ENCODE measurements at regions not wholly inside any gene's neighbourhood (a gene's known extent, or its start where the extent isn't known, plus 50 kb on each side); places are given as distances from the start of the nearest gene placed in this dataset.

DNA sequence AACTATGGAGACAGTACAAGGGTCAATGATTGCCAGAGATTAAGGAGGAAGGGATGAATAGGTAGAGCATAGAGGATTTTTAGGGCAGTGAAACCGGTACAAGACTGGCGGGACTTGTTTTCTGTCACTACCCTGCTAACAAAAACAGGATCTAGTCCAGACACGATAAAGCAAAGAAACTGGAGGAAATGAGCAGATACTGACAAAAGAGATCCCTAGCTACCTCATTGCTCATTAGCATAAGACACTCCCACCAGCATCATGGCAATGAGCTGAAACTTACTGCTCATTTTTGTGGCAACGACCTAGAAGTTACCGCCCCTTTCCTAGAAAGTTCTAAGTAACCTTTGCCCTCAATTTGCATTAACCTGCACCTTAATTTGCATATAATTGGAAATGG lies 131.2 kb downstream of the ETAA1 start:
- in situ Hi-C loops (cut with MboI; ENCODE audit: low pct_ligation_motif_present in 1 of 4, low pct_unique_long_range_greater_than_20kb in 1 of 4, low sequenced_read_pairs in 3 of 4), result no loop called here
- Histone ChIP-seq H3K4me3 (no peak overlapping the region), H3K27me3 (no peaks in the 10 kb centered on the region), H3K36me3 (no peaks in the 10 kb centered on the region), H3K4me1 (no peaks in the 10 kb centered on the region), H3K9me3 (no peaks in the 10 kb centered on the region), H3K27ac (no peak overlapping the region)
- DNase-seq, result no peak
- 72 to 94% methylated on average over 5 of the region's 5 CpGs for WGBS, 2 donors (ENCODE audit: low coverage in 1 of 2)
- intact Hi-C loops (cut with DNase I; ENCODE audit: low total_unique reads), result no loop called here
- no peak for TF ChIP-seq POLR2A (IDR thresholded peaks at IDR 0.05)
- TF ChIP-seq EP300 (IDR thresholded peaks at IDR 0.05; ENCODE audit: low read depth), result no peak
- TF ChIP-seq POLR2AphosphoS5 (IDR thresholded peaks at IDR 0.05), result no peak
- TF ChIP-seq, protein P1, sequence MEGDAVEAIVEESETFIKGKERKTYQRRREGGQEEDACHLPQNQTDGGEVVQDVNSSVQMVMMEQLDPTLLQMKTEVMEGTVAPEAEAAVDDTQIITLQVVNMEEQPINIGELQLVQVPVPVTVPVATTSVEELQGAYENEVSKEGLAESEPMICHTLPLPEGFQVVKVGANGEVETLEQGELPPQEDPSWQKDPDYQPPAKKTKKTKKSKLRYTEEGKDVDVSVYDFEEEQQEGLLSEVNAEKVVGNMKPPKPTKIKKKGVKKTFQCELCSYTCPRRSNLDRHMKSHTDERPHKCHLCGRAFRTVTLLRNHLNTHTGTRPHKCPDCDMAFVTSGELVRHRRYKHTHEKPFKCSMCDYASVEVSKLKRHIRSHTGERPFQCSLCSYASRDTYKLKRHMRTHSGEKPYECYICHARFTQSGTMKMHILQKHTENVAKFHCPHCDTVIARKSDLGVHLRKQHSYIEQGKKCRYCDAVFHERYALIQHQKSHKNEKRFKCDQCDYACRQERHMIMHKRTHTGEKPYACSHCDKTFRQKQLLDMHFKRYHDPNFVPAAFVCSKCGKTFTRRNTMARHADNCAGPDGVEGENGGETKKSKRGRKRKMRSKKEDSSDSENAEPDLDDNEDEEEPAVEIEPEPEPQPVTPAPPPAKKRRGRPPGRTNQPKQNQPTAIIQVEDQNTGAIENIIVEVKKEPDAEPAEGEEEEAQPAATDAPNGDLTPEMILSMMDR (IDR thresholded peaks at IDR 0.05), result no peak

DNA sequence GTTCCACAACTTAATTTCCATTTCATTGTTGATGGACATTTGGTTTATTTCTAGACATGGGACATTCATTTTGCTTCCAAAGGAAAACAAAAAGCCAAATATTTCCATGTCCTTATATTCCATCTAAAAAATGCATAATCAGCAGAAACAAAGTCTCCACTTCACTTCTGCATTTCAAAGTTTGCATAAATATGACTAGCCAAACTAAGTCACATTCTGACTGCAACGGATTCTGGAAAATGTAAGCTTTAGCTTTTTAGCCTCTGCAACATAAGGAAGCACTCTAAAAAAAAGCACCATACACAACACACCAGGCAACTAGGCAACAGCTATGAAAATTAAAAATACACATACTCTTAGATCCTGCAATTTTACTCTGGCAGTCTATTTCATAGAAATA lies 135.3 kb downstream of the ETAA1 start:
- no peaks in the 10 kb centered on the region for H3K4me1 ChIP-seq
- H3K4me3 ChIP-seq, result no peak overlapping the region
- H3K27ac ChIP-seq, result no peak overlapping the region
- in situ Hi-C loops (cut with MboI; ENCODE audit: low pct_ligation_motif_present in 1 of 4, low pct_unique_long_range_greater_than_20kb in 1 of 4, low sequenced_read_pairs in 3 of 4) (no loop called here), intact Hi-C loops (cut with DNase I; ENCODE audit: low total_unique reads) (no loop called here)
- no peaks in the 10 kb centered on the region for H3K9me3 ChIP-seq
- H3K36me3 ChIP-seq, result no peaks in the 10 kb centered on the region
- DNase-seq, result no peak
- TF ChIP-seq EP300 (IDR thresholded peaks at IDR 0.05; ENCODE audit: low read depth), result no peak
- TF ChIP-seq, protein P1 (IDR thresholded peaks at IDR 0.05), result no peak
- TF ChIP-seq POLR2A (IDR thresholded peaks at IDR 0.05), result no peak
- no peak for TF ChIP-seq POLR2AphosphoS5 (IDR thresholded peaks at IDR 0.05)
- H3K27me3 ChIP-seq, result no peaks in the 10 kb centered on the region
- whole genome bisulfite sequencing, 2 donors (ENCODE audit: low coverage in 1 of 2), result 71 to 80% methylated on average over 1 of the region's 1 CpG

DNA sequence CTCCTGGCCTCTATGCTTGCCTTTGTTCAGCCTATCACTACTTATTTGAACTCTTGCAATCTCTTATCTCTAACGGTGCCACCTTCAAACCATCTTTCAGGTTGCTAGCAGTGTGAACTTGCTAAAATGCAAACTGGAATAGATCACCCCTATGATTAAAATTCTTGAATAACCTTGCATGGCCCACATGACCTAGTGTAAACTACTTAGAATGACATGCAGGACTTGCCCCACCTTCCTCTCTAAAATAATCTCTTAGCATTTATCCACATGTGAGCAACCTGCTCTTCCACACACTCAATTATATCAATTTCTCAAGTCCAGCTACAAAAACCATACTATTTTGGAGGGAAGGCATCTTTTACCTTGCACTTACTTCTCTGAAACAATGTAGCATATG lies 137.6 kb downstream of the ETAA1 start:
- Histone ChIP-seq H3K36me3 (no peaks in the 10 kb centered on the region), H3K9me3 (peaks cover 8% of the 10 kb centered on the region in 2 donors), H3K27ac (no peak overlapping the region), H3K4me1 (no peaks in the 10 kb centered on the region), H3K4me3 (no peak overlapping the region), H3K27me3 (no peaks in the 10 kb centered on the region)
- 65 to 80% methylated on average over 1 of the region's 1 CpG for WGBS, 2 donors (ENCODE audit: low coverage in 1 of 2)
- in situ Hi-C loops (cut with MboI; ENCODE audit: low pct_ligation_motif_present in 1 of 4, low pct_unique_long_range_greater_than_20kb in 1 of 4, low sequenced_read_pairs in 3 of 4) (no loop called here), intact Hi-C loops (cut with DNase I; ENCODE audit: low total_unique reads) (no loop called here)
- no peak for DNase-seq
- TF ChIP-seq, protein P1 (IDR thresholded peaks at IDR 0.05), result no peak
- TF ChIP-seq EP300 (IDR thresholded peaks at IDR 0.05; ENCODE audit: low read depth), result no peak
- TF ChIP-seq POLR2A (IDR thresholded peaks at IDR 0.05), result no peak
- TF ChIP-seq POLR2AphosphoS5 (IDR thresholded peaks at IDR 0.05), result no peak

DNA sequence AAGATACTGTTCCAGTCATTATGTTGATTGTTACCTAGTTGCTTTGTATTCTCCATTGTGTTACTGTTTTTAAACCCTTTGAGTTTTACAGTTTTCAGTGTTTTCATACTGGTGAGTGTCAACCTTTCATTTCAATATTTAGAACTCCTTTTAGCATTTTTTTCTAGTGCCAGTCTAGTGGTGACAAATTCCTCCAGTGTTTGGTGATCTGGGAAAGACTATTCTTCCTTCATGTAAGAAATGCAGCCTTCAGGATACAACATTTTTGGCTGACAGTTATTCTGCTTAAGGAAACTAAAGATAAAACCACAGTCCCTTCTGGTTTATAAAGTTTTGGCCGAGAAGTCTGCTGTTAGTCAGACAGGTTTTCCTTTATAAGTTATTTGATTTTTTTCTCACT lies 143.8 kb downstream of the ETAA1 start:
- Histone ChIP-seq H3K9me3 (peaks cover 14 to 15% of the 10 kb centered on the region in 2 donors), H3K4me1 (no peaks in the 10 kb centered on the region), H3K27me3 (no peaks in the 10 kb centered on the region), H3K27ac (no peak overlapping the region), H3K4me3 (no peak overlapping the region), H3K36me3 (no peaks in the 10 kb centered on the region)
- no peak for TF ChIP-seq EP300 (IDR thresholded peaks at IDR 0.05; ENCODE audit: low read depth)
- TF ChIP-seq, protein P1 (IDR thresholded peaks at IDR 0.05), result no peak
- intact Hi-C loops (cut with DNase I; ENCODE audit: low total_unique reads), result no loop called here
- in situ Hi-C loops (cut with MboI; ENCODE audit: low pct_ligation_motif_present in 1 of 4, low pct_unique_long_range_greater_than_20kb in 1 of 4, low sequenced_read_pairs in 3 of 4), result no loop called here
- WGBS, 2 donors (ENCODE audit: low coverage in 1 of 2), result 83 to 97% methylated on average over 1 of the region's 1 CpG
- DNase-seq, result no peak

All from transverse colon (tissue), 4 donors.